Mucosa of rectum (tissue), 2 donors: ENCODE measurements at regions not wholly inside any gene's neighbourhood (a gene's known extent, or its start where the extent isn't known, plus 50 kb on each side); places are given as distances from the start of the nearest gene placed in this dataset.
"Not testable (repeated sequence)": the region's sequence is repeated elsewhere in the genome, so short reads cannot be mapped to it uniquely, and the experiment has no call there.

Experiments
- H3K27ac ChIP-seq, 2 donors: one replicate each; pipeline ENCODE4 v1.7.0; 2013; ENCODE audit warnings: inconsistent platforms in 2 of 2, low read depth in 2 of 2, low read length in 2 of 2
- H3K27me3 ChIP-seq, 2 donors: one replicate each; pipeline ENCODE4 v1.7.0; 2013; ENCODE audit warnings: low read length in 2 of 2; ENCODE audit not compliant: control insufficient read depth in 2 of 2, insufficient read depth in 2 of 2
- H3K36me3 ChIP-seq, 2 donors: one replicate each; pipeline ENCODE4 v1.7.0; 2013; ENCODE audit warnings: low read length in 2 of 2; ENCODE audit not compliant: control insufficient read depth in 2 of 2, insufficient read depth in 2 of 2
- H3K4me1 ChIP-seq, 2 donors: one replicate each; pipeline ENCODE4 v1.7.0; 2013; ENCODE audit warnings: low read length in 2 of 2, mild to moderate bottlenecking in 1 of 2; ENCODE audit not compliant: control insufficient read depth in 2 of 2, insufficient read depth in 2 of 2
- H3K4me3 ChIP-seq, 2 donors: one replicate each; pipeline ENCODE4 v1.7.0; 2013; ENCODE audit warnings: low read length in 2 of 2
- H3K9ac ChIP-seq, 2 donors: one replicate each; pipeline ENCODE4 v1.7.0; 2013; ENCODE audit warnings: low read length in 2 of 2, low read depth in 1 of 2, mild to moderate bottlenecking in 1 of 2
- H3K9me3 ChIP-seq, 2 donors: one replicate each; pipeline ENCODE4 v1.7.0; 2013; ENCODE audit warnings: low read length in 2 of 2; ENCODE audit not compliant: control insufficient read depth in 2 of 2
- donor health status: healthy.
- donor health status: Normal muscosa, but diverticular disease.

DNA sequence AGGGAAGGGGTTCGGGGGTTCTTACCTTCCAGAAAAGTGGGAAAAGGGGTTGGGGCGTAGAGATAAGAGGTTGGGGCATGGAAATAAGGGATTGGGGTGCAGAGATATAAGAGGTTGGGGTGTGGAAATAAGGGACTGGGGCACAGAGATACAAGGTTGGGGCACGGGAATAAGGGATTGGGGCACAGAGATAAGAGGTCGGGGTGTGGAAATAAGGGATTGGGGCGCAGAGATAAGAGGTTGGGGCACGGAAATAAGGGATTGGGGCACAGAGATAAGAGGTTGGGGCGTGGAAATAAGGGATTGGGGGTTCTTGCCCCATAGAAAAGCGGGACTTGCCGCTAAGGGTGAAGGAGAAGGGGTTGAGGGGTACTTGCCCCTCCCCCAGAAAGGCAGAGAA, 183.9 kb downstream of the CD83 start:
- H3K4me1 ChIP-seq, H3K36me3 ChIP-seq, H3K4me3 ChIP-seq, H3K27me3 ChIP-seq, H3K9ac ChIP-seq, H3K9me3 ChIP-seq, H3K27ac ChIP-seq: not testable (repeated sequence)

- Histone ChIP-seq H3K27me3 (no peaks in the 10 kb centered on the region), H3K9me3 (peaks cover 0 to 3% of the 10 kb centered on the region in 2 donors), H3K27ac (no peak overlapping the region), H3K36me3 (no peaks in the 10 kb centered on the region), H3K4me3 (no peak overlapping the region), H3K4me1 (no peaks in the 10 kb centered on the region), H3K9ac (no peak overlapping the region)
These were observed 187.6 kb downstream of the CD83 start for GRCh38 chr6:14305131-14305530.

- no peak overlapping the region for H3K27ac ChIP-seq
- H3K9me3 ChIP-seq: peaks cover 0 to 3% of the 10 kb centered on the region in 2 donors
- no peaks in the 10 kb centered on the region for H3K36me3 ChIP-seq
- H3K4me1 ChIP-seq: no peaks in the 10 kb centered on the region
- H3K9ac ChIP-seq: no peak overlapping the region
- no peaks in the 10 kb centered on the region for H3K27me3 ChIP-seq
- H3K4me3 ChIP-seq: no peak overlapping the region
These were observed 188.1 kb downstream of the CD83 start for GRCh38 chr6:14305624-14306023.

- Histone ChIP-seq H3K9me3 (peaks cover 0 to 3% of the 10 kb centered on the region in 2 donors), H3K9ac (no peak overlapping the region), H3K27me3 (no peaks in the 10 kb centered on the region), H3K36me3 (no peaks in the 10 kb centered on the region), H3K4me3 (no peak overlapping the region), H3K27ac (no peak overlapping the region), H3K4me1 (no peaks in the 10 kb centered on the region)
These were observed 188.8 kb downstream of the CD83 start for GRCh38 chr6:14306151-14306906.

DNA sequence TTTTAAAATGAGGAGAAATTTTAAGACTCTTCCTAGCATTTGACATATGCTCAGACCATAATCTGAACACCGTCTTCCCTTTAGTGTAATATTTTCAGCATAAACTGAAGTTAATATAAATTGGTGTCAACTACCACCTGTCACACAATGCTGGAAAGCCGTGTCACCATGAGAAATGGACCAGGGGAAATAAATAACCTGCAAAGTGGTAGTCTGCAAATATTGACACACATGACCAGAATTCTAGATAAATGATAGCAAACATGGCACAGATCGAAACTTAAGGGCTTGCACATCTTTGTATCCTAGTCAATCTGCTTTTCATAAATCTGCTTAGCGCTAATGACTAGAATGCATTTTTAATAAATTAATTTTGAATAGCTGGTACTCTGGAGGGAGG, 191.9 kb downstream of the CD83 start:
- H3K4me1 ChIP-seq: no peaks in the 10 kb centered on the region
- no peaks in the 10 kb centered on the region for H3K36me3 ChIP-seq
- no peak overlapping the region for H3K27ac ChIP-seq
- H3K9ac ChIP-seq: no peak overlapping the region
- no peaks in the 10 kb centered on the region for H3K27me3 ChIP-seq
- H3K9me3 ChIP-seq: no peaks in the 10 kb centered on the region
- no peak overlapping the region for H3K4me3 ChIP-seq

DNA sequence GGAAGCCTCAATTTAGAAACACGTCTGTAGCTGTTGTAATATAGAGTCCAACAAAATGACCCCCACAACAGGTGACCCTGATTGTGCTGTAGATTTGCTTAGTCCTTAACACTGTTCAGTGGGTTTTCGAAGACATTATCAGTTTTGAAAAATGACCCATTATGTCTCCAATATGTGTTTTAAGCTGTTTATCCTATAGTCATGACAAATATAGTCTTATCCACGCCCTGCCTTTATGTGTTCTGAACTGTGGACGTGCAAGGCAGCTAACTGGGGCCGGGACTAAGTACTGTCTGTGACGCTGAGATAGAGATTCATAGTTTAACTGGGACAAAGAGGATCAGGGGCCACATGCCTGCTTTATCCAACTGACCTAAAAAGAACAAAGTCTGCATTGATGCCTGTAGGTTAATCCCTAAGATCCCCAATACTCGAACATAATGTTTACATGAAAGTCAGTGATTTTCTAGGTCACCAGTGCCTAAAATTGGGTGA, 192.4 kb downstream of the CD83 start:
- H3K4me3 ChIP-seq: no peak overlapping the region
- H3K4me1 ChIP-seq: no peaks in the 10 kb centered on the region
- H3K36me3 ChIP-seq: no peaks in the 10 kb centered on the region
- H3K9me3 ChIP-seq: no peaks in the 10 kb centered on the region
- H3K9ac ChIP-seq: no peak overlapping the region
- no peak overlapping the region for H3K27ac ChIP-seq
- H3K27me3 ChIP-seq: no peaks in the 10 kb centered on the region

DNA sequence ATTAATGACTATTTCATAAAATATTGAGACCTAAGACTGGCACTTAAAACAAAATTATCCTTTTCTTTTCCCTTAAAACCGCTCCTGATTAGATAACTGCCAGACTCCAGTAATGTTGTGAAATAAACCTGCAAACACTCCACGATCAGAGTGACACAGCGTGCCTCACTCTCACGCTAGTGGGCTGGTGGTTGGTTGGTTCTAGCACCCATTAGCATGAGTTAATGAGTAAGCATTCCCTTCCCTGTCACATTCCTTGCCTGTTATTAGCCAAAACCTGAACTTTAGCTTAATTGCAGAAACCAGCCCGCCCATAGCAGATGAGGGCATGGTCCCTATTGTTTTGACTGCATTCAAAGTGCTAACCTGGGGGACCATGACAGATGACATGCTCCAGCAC, 193.4 kb downstream of the CD83 start:
- Histone ChIP-seq H3K27ac (no peak overlapping the region), H3K9me3 (no peaks in the 10 kb centered on the region)

GRCh38 chr6:14312587-14312986, 195.0 kb downstream of the CD83 start:
- Histone ChIP-seq H3K4me1 (no peaks in the 10 kb centered on the region), H3K27ac (no peak overlapping the region), H3K27me3 (no peaks in the 10 kb centered on the region), H3K9me3 (no peaks in the 10 kb centered on the region), H3K36me3 (no peaks in the 10 kb centered on the region), H3K9ac (no peak overlapping the region), H3K4me3 (no peak overlapping the region)

More for the DNA sequence above, 193.4 kb downstream of the CD83 start:
- Histone ChIP-seq H3K36me3 (no peaks in the 10 kb centered on the region), H3K9ac (no peak overlapping the region), H3K27me3 (no peaks in the 10 kb centered on the region), H3K4me3 (no peak overlapping the region), H3K4me1 (no peaks in the 10 kb centered on the region)

GRCh38 chr6:14313248-14313647, 195.7 kb downstream of the CD83 start:
- Histone ChIP-seq H3K27me3 (no peaks in the 10 kb centered on the region), H3K9me3 (no peaks in the 10 kb centered on the region), H3K4me1 (no peaks in the 10 kb centered on the region), H3K9ac (no peak overlapping the region), H3K4me3 (no peak overlapping the region), H3K36me3 (no peaks in the 10 kb centered on the region), H3K27ac (no peak overlapping the region)

DNA sequence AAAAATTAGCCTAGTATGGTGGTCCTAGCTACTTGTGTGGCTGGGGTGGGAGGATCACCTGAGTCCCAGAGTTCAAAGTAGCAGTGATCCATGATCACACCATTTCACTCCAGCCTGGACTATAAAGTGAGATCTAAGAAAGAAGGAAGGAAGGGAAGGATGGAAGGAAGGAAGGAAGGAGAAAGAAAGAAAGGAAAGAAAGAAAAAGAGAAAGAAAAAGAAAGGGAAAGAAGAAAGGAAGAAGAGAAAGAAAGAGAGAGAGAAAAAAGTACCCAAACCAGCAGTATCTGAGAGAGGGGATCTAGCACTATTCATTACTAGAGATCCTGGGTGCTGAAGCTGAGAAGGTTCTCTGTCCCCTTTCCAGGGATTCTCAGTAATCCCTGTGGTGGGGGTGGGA, 197.8 kb downstream of the CD83 start:
- no peaks in the 10 kb centered on the region for H3K27me3 ChIP-seq
- no peaks in the 10 kb centered on the region for H3K4me1 ChIP-seq
- H3K4me3 ChIP-seq: no peak overlapping the region
- no peak overlapping the region for H3K9ac ChIP-seq
- H3K27ac ChIP-seq: no peak overlapping the region
- no peaks in the 10 kb centered on the region for H3K9me3 ChIP-seq
- no peaks in the 10 kb centered on the region for H3K36me3 ChIP-seq
